Esophagus squamous epithelium (tissue), 4 donors: ENCODE measurements at regions not wholly inside any gene's neighbourhood (a gene's known extent, or its start where the extent isn't known, plus 50 kb on each side); places are given as distances from the start of the nearest gene placed in this dataset.

ENCODE experiments used
- CTCF ChIP-seq, 6 experiments: fragments of 450-650 bp in 4 of 6; fragments of 200-600 bp in 2 of 6; sonication (generic) in 2 of 6; IDR thresholded peaks; one replicate each; pipeline ENCODE4 v1.5.1; 2016 to 2019; ENCODE audit warnings: antibody characterized with exemption in 6 of 6, mild to moderate bottlenecking in 4 of 6, moderate library complexity in 4 of 6
- POLR2A ChIP-seq, 4 donors: fragments of 450-650 bp; IDR thresholded peaks; one replicate each; pipeline ENCODE4 v1.6.1; 2017; ENCODE audit warnings: antibody characterized with exemption in 4 of 4, mild to moderate bottlenecking in 4 of 4, moderate library complexity in 3 of 4

- no peak for TF ChIP-seq CTCF (IDR thresholded peaks at IDR 0.05)
- TF ChIP-seq POLR2A (IDR thresholded peaks at IDR 0.05) = no peak
Measured at GRCh38 chrX:40928076-40928475, 157.2 kb upstream of the USP9X start.
